ENCODE measurements at regions not wholly inside any gene's neighbourhood (a gene's known extent, or its start where the extent isn't known, plus 50 kb on each side); places are given as distances from the start of the nearest gene placed in this dataset.

DNA sequence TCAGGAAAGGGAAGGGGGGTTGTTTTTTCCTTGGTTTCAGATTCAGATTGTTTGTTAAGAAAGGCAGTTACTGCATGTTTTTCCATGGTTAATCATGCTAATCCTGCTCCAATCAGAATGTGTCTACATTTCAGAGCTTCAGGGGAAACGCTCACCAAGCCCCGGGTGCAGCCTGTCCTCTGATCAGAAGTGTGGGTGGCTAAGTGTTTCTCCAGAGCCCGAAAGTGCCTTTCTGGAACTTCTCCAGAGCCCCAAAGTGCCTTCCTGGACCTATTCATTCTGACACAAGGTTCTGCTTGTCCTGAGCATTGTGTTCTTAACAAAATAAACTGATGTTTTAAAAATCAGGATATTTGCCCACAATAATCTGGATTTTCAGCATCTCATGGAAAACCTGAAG, 359.0 kb upstream of the ZNF521 start:
- Mint-ChIP-seq H3K27ac (no peak overlapping the region), H3K4me1 (no peaks in the 10 kb centered on the region), H3K36me3 (ENCODE audit: low read depth) (peaks cover 9% of the 10 kb centered on the region), H3K4me3 (no peak overlapping the region), H3K9me3 (peaks cover 20% of the 10 kb centered on the region), H3K27me3 (ENCODE audit: low read depth) (no peaks in the 10 kb centered on the region)
- no peak for TF ChIP-seq CTCF (IDR thresholded peaks at IDR 0.05; ENCODE audit: unreplicated experiment in 3 of 3)

- H3K27me3 Mint-ChIP-seq (ENCODE audit: low read depth), result no peaks in the 10 kb centered on the region
- H3K27ac Mint-ChIP-seq, result no peak overlapping the region
- H3K4me3 Mint-ChIP-seq, result no peak overlapping the region
- no peak for TF ChIP-seq CTCF (IDR thresholded peaks at IDR 0.05; ENCODE audit: unreplicated experiment in 3 of 3)
- peaks cover 2% of the 10 kb centered on the region for H3K9me3 Mint-ChIP-seq
- H3K4me1 Mint-ChIP-seq, result peaks cover 32% of the 10 kb centered on the region
- no peaks in the 10 kb centered on the region for H3K36me3 Mint-ChIP-seq (ENCODE audit: low read depth)
These were observed 353.7 kb upstream of the ZNF521 start for GRCh38 chr18:25705650-25706049.

DNA sequence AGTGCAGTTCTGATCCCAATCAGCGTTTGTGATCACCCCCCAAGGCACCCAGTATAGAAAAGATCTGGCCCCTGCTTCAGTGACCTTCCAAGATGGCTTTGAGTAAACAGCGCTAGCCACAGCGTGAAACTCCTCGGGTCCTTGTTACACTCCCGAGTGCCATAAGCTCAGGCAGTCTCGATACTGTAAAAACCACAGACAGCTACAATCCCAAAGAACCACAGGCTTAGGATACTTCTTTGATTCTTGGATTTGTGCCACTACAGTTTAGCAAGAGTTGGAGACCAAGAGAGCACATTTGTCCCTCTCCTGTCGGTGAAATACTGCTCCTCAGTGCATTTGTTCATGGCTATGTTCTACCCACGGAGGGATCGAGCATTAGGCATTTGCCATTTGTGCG, 352.5 kb upstream of the ZNF521 start:
- peaks cover 32% of the 10 kb centered on the region for H3K4me1 Mint-ChIP-seq
- peak overlapping the region in 1 of 3 experiments; percentile 47 for H3K4me3 Mint-ChIP-seq
- H3K27me3 Mint-ChIP-seq (ENCODE audit: low read depth), result no peaks in the 10 kb centered on the region
- peak overlapping the region; percentile 70 to 80 (median 78) for H3K27ac Mint-ChIP-seq
- no peak for TF ChIP-seq CTCF (IDR thresholded peaks at IDR 0.05; ENCODE audit: unreplicated experiment in 3 of 3)
- peaks cover 2% of the 10 kb centered on the region for H3K9me3 Mint-ChIP-seq
- no peaks in the 10 kb centered on the region for H3K36me3 Mint-ChIP-seq (ENCODE audit: low read depth)

- Mint-ChIP-seq H3K27ac (peak overlapping the region; percentile 70 to 80 (median 78)), H3K9me3 (peaks cover 2% of the 10 kb centered on the region), H3K4me1 (peaks cover 32% of the 10 kb centered on the region), H3K36me3 (ENCODE audit: low read depth) (no peaks in the 10 kb centered on the region), H3K27me3 (ENCODE audit: low read depth) (no peaks in the 10 kb centered on the region), H3K4me3 (peak overlapping the region in 1 of 3 experiments; percentile 47)
- no peak for TF ChIP-seq CTCF (IDR thresholded peaks at IDR 0.05; ENCODE audit: unreplicated experiment in 3 of 3)
These were observed 352.1 kb upstream of the ZNF521 start for GRCh38 chr18:25704071-25704470.

DNA sequence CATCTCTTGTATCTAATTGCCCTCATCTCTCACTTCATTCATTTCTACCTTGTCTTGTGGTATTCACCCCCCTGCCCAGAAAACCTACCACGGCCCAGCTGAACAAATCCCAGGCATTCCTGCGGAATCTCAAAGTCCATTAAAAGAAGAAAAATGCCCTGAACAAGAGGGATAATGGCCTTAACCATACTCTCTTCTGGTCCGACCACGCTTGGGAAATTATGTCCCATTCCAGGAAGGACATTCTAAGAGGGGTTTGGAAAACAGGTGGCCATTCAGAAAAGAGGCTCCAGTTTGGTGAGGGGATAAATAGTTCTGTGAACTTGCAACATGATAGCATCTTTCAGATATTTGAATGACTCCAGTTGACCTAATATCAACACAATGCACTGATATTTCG, 349.9 kb upstream of the ZNF521 start:
- H3K4me1 Mint-ChIP-seq, result peaks cover 32% of the 10 kb centered on the region

More for the DNA sequence above, 349.9 kb upstream of the ZNF521 start:
- Mint-ChIP-seq H3K36me3 (ENCODE audit: low read depth) (no peaks in the 10 kb centered on the region), H3K27ac (no peak overlapping the region), H3K9me3 (peaks cover 2% of the 10 kb centered on the region), H3K27me3 (ENCODE audit: low read depth) (peaks cover 4% of the 10 kb centered on the region), H3K4me3 (peak overlapping the region in 1 of 3 experiments; percentile 35)
- TF ChIP-seq CTCF (IDR thresholded peaks at IDR 0.05; ENCODE audit: unreplicated experiment in 3 of 3), result no peak
